ENCODE measurements at regions not wholly inside any gene's neighbourhood (a gene's known extent, or its start where the extent isn't known, plus 50 kb on each side); places are given as distances from the start of the nearest gene placed in this dataset.

- DNase-seq (ENCODE audit: low read depth, low spot score) = no peak
These were observed 505.9 kb upstream of the MANEA start for GRCh38 chr6:95071464-95071863.

DNA sequence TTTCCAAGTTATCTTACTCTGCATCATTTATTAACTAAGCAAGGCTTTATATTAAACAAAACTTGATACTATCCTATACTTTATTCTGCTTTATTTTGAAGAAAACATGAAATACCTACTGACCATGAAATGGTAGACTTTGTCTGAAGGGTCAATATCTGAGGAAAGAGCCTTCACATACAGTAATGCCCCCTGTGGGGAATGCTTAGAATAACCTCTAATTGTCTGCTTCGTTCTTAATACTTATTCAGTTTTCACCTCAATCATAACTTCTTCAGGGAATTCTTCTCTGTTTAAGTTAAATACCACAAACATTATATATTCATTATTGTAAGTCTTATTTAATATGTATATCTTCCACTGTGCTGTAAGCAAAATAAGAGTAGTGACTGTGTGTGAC is 498.9 kb upstream of the MANEA start:
- DNase-seq (ENCODE audit: low read depth, low spot score) = no peak
- no peak overlapping the region for H3K4me3 ChIP-seq (ENCODE audit: low read length)

More at GRCh38 chr6:95071464-95071863, 505.9 kb upstream of the MANEA start:
- H3K4me3 ChIP-seq (ENCODE audit: low read length) = no peak overlapping the region

- DNase-seq (ENCODE audit: low read depth, low spot score) = no peak
- H3K4me3 ChIP-seq (ENCODE audit: low read length) = no peak overlapping the region
These were observed 496.1 kb upstream of the MANEA start for GRCh38 chr6:95081231-95081630.

DNA sequence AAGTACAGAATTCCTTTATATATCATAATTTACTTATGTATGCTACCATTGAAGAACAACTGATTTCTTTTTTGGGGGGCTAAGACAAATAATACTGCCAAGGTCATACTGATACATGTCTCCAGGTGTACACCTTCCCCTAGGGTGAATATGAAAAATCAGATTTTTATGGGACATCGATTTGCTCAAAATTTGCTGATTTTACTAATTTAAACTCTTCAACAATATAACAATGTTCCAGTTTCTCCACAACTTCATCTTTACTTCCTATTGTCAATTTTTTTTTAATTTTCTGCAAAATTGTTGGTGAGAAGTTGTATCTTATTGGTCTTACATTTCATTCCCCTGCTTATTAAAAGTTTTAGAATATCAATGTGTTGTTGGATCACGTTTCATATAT is 495.4 kb upstream of the MANEA start:
- no peak overlapping the region for H3K4me3 ChIP-seq (ENCODE audit: low read length)
- no peak for DNase-seq (ENCODE audit: low read depth, low spot score)

- no peak overlapping the region for H3K4me3 ChIP-seq (ENCODE audit: low read length)
- DNase-seq (ENCODE audit: low read depth, low spot score) = no peak
These were observed 493.8 kb upstream of the MANEA start for GRCh38 chr6:95083506-95083905.

DNA sequence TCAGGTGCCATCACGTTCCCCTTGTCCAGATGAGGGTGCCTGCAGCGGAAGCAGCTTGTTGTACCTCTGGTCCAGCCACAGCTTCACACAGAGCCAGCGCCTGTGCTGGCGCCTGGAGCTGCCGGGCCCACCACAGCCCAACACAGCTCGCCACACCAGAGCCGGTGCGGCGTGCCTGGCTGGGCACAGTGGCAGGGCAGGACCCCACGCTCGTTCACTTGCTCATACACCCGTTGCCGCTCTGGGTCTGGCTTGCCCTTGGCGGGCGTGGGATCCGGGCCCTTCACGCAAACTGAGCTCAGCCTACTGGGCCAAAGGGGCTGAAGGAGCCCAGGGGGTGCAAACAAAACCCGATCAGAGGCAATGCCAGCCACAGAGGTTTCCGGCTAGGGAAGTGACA is 492.5 kb upstream of the MANEA start:
- no peak for DNase-seq (ENCODE audit: low read depth, low spot score)
- no peak overlapping the region for H3K4me3 ChIP-seq (ENCODE audit: low read length)

DNA sequence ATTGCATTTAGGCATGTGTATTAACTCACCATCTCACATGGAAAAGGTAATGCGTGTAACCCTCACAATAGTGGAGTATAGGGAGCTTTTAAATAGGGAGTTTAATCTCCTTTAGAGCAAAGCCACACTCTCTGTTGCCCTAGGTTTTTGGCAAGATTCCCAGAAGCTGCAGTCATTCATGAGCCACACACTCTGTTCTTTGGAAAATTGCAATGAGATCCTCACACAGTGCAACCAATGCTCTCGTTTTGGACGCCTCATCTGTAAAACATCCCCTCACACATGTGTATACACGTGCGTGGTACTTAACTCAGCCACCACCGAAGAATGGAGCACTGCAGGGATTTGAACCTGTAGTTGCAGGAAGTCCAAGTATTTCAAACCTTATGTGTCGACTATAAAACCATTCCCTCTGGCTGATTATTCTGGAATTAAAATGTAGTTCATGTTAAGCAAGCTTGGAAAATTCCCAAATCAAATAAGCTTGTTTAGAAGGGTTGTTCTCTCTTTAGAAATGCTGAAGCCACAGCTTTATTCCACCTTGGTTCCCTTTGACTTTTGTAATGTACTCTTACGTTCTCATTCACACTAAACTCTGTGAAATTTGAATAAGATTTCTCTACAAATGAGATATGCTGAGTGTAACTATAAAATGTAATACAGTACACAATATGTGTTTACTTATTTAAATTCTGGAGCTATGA is 489.8 kb upstream of the MANEA start:
- DNase-seq (ENCODE audit: low read depth, low spot score) = no peak
- H3K4me3 ChIP-seq (ENCODE audit: low read length) = no peak overlapping the region

GRCh38 chr6:95091823-95092436 is 485.4 kb upstream of the MANEA start:
- peak; percentile 46 for DNase-seq (ENCODE audit: low read depth, low spot score)
- no peak overlapping the region for H3K4me3 ChIP-seq (ENCODE audit: low read length)

- DNase-seq (ENCODE audit: low read depth, low spot score) = no peak
These were observed 484.2 kb upstream of the MANEA start for GRCh38 chr6:95093154-95093553.

GRCh38 chr6:95094751-95095663 is 482.3 kb upstream of the MANEA start:
- no peak for DNase-seq (ENCODE audit: low read depth, low spot score)
- H3K4me3 ChIP-seq (ENCODE audit: low read length) = no peak overlapping the region

More at GRCh38 chr6:95093154-95093553, 484.2 kb upstream of the MANEA start:
- no peak overlapping the region for H3K4me3 ChIP-seq (ENCODE audit: low read length)

DNA sequence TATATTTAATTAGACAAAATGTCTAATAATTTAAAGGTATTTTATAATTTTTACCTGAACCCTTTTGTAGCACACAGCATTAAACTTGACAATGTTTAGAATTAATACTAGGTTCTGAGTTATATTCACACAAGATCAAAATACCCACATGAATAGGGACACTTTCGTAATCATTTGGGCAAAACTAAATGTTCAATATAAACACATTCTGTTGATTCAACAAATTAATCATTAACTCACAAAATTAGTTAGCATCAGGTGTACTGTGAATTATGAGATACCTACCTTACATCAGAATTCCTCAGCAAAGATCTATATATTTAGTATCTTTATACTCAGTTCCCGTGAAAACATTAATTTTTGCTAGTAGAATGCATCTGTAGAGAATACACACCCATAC is 481.5 kb upstream of the MANEA start:
- H3K4me3 ChIP-seq (ENCODE audit: low read length) = no peak overlapping the region
- DNase-seq (ENCODE audit: low read depth, low spot score) = no peak

- DNase-seq (ENCODE audit: low read depth, low spot score) = no peak
These were observed 477.9 kb upstream of the MANEA start for GRCh38 chr6:95099410-95099809.

DNA sequence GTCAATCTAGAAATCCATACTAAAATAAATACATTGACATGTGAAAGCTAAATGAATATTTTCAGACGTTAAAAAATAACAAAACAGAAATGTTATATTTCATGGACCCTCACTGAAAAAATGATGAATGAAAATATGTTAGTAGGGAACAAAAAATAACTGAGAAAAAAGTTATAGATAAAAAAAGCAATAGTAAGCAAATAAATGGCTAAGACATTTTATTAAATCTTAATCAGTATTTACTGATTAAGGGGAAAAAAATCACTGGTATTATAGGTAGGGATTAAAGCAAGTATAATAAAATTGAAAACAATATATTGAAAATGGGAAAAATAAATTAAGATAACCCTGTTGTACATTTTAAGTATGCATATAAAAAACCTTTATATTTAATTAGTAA is 468.1 kb upstream of the MANEA start:
- no peak overlapping the region for H3K4me3 ChIP-seq (ENCODE audit: low read length)
- no peak for DNase-seq (ENCODE audit: low read depth, low spot score)

More at GRCh38 chr6:95099410-95099809, 477.9 kb upstream of the MANEA start:
- no peak overlapping the region for H3K4me3 ChIP-seq (ENCODE audit: low read length)

DNA sequence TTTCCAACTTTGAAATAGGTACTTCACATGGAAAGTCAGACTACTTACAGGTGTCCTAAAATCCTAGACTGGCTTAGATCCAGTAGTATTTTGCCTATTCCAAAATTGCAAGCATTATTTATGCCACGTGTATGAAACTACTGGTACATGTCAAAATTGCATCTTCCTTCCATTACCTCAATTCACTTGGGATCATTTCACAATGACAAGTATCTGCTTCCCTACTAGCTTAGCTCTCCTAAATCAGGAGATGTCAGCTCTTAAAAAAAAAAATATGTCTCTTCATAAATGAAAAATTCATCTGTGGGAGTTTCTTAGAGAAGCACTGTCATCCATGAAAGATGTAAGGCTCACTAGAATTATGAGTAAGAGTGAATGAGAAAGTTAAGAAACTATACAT is 466.6 kb upstream of the MANEA start:
- H3K4me3 ChIP-seq (ENCODE audit: low read length) = no peak overlapping the region

DNA sequence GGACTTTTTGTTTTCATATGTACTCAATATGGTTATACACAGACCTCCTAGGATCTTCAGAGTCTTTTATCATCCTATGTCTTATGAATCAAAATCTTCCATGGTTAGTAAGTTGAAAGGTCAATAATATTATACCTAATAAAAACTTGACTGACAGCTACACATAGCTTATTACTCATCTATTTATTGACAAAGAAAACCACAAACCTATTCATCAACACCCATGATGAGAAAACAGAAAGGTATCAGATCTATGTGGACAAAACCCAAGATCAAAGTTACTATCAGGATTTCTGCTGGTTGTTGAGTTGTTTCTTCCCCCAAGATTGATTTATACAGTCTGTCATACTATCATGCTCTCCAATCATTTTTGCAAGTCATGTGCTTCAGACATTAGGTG is 460.1 kb upstream of the MANEA start:
- no peak overlapping the region for H3K4me3 ChIP-seq (ENCODE audit: low read length)
- DNase-seq (ENCODE audit: low read depth, low spot score) = no peak

More for the DNA sequence above, 466.6 kb upstream of the MANEA start:
- no peak for DNase-seq (ENCODE audit: low read depth, low spot score)

DNA sequence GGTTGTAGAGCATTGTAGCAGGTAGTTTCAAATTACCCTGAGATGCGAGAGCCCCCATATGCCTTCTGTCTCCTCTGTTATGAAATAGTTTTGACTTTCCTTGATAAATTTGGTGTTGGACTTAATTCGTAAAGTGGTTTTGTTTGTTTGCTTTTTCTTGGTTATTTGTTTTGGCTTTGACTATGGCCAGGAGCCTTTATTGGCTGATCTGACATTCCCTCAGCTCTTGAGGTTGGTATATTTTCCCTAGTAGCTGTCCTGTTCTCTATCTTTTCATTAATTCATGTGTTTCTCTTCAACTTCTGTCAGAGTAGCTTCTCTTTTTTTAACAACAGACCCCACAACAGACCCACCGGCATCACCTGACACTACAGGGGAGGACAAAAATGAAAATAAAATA is 457.4 kb upstream of the MANEA start:
- no peak for DNase-seq (ENCODE audit: low read depth, low spot score)

DNA sequence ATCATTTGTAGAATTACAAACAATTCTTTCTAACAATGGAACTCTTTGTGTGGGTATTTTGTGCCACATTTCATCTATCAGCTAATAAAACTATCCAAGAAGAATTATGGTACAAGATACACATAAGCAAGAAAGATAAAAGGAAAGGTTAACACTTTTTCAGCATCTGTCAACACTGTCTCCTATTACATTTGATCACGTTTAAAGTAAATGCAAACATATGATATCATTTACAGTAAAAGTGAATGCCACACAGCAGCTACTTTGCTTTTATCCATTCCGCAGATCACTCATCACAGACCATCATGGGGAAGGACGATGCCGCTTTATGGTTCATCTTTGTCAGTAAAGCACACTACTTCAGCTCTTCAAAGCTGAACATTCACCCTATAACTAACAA is 456.4 kb upstream of the MANEA start:
- DNase-seq (ENCODE audit: low read depth, low spot score) = no peak
- no peak overlapping the region for H3K4me3 ChIP-seq (ENCODE audit: low read length)

More for the DNA sequence above, 457.4 kb upstream of the MANEA start:
- H3K4me3 ChIP-seq (ENCODE audit: low read length) = no peak overlapping the region

DNA sequence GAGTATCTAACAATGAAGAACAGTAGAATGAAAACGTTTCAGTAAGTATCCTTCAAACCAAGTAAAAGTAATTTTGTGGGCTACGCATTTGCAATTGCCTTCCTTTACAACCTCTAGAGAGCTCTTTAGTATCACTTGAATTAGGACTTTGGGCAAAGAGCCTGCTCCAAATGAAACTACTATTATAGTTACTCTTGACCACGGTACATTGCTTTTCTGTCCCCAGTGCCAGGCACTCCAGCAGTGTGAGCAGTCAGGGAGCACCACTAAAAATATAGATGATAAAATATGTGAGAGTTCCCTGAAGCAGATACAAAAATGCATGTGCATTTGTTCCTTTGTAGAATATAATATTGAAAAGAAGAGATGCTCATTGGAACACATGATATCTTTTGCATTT is 450.1 kb upstream of the MANEA start:
- no peak overlapping the region for H3K4me3 ChIP-seq (ENCODE audit: low read length)
- no peak for DNase-seq (ENCODE audit: low read depth, low spot score)

DNA sequence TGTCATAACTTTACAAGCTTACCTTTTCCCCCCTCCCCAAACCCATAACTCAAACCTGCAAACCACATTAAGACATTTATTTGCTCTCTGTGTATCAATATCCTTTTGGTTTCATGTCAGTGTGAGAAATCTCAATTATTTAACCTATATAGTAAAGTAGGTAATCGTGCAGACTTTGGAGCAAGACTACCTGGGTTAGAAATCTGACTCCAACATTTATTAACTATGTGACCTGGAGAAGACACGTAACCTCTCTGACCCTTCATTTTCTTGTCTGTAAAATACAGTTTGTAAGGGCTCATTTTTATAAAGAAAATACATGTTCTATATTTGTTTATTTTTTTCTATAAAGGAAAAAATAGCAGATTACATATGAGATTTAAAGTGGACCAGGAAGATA is 448.9 kb upstream of the MANEA start:
- no peak overlapping the region for H3K4me3 ChIP-seq (ENCODE audit: low read length)
- DNase-seq (ENCODE audit: low read depth, low spot score) = no peak

- no peak for DNase-seq (ENCODE audit: low read depth, low spot score)
- no peak overlapping the region for H3K4me3 ChIP-seq (ENCODE audit: low read length)
These were observed 448.4 kb upstream of the MANEA start for GRCh38 chr6:95128947-95129346.
